GM12864 (cell line): ENCODE measurements at regions not wholly inside any gene's neighbourhood (a gene's known extent, or its start where the extent isn't known, plus 50 kb on each side); places are given as distances from the start of the nearest gene placed in this dataset.

Experiments used
- DNase-seq: peaks from one replicate; pipeline ENCODE4 v3.0.0-alpha.2; 2011; ENCODE audit warnings: low read depth
- H3K4me3 ChIP-seq: 2 replicates; pipeline ENCODE4 v1.5.1; 2011; ENCODE audit warnings: mild to moderate bottlenecking, low read depth, low read length, control low read depth
- CTCF ChIP-seq: IDR thresholded peaks from 2 replicates; pipeline ENCODE4 v1.5.1; 2011; ENCODE audit warnings: low read depth, mild to moderate bottlenecking, moderate library complexity, low read length, control low read depth, inconsistent platforms; ENCODE audit errors: missing control alignments

GRCh38 chr14:98909251-98909944 lies 362.6 kb downstream of the BCL11B start:
- H3K4me3 ChIP-seq: no peak overlapping the region
- DNase-seq: no peak
- no peak for TF ChIP-seq CTCF

GRCh38 chr14:98910061-98910460 lies 361.9 kb downstream of the BCL11B start:
- no peak for DNase-seq
- TF ChIP-seq CTCF: no peak
- no peak overlapping the region for H3K4me3 ChIP-seq

- no peak for TF ChIP-seq CTCF
- no peak overlapping the region for H3K4me3 ChIP-seq
- no peak for DNase-seq
These were observed 359.3 kb downstream of the BCL11B start for GRCh38 chr14:98912655-98913054.

GRCh38 chr14:98913967-98914650 lies 357.9 kb downstream of the BCL11B start:
- no peak for DNase-seq
- no peak for TF ChIP-seq CTCF
- H3K4me3 ChIP-seq: no peak overlapping the region

GRCh38 chr14:98914942-98915341 lies 357.1 kb downstream of the BCL11B start:
- no peak for DNase-seq
- no peak overlapping the region for H3K4me3 ChIP-seq
- no peak for TF ChIP-seq CTCF

GRCh38 chr14:98915625-98916024 lies 356.4 kb downstream of the BCL11B start:
- no peak for TF ChIP-seq CTCF
- no peak overlapping the region for H3K4me3 ChIP-seq
- DNase-seq: no peak

GRCh38 chr14:98916036-98916435 lies 356.0 kb downstream of the BCL11B start:
- no peak overlapping the region for H3K4me3 ChIP-seq
- DNase-seq: no peak
- no peak for TF ChIP-seq CTCF
